IPS DF 19.7 (cell line): ENCODE measurements at regions not wholly inside any gene's neighbourhood (a gene's known extent, or its start where the extent isn't known, plus 50 kb on each side); places are given as distances from the start of the nearest gene placed in this dataset.

ENCODE experiments used
- DNase-seq: peaks from one replicate; pipeline ENCODE4 v3.0.0-alpha.2; 2013; ENCODE audit warnings: low read depth, low spot score

- no peak for DNase-seq
Observed at GRCh38 chr9:1201901-1202300, 151.7 kb downstream of the DMRT2 start.

GRCh38 chr9:1202512-1203280 lies 152.5 kb downstream of the DMRT2 start:
- no peak for DNase-seq

- no peak for DNase-seq
Observed at GRCh38 chr9:1207686-1208085, 157.5 kb downstream of the DMRT2 start.

GRCh38 chr9:1208157-1208556 lies 158.0 kb downstream of the DMRT2 start:
- DNase-seq: no peak

- no peak for DNase-seq
Observed at GRCh38 chr9:1210954-1211353, 160.8 kb downstream of the DMRT2 start.

- DNase-seq: no peak
Observed at GRCh38 chr9:1216532-1216931, 166.4 kb downstream of the DMRT2 start.

GRCh38 chr9:1217076-1217475 lies 166.9 kb downstream of the DMRT2 start:
- no peak for DNase-seq

- no peak for DNase-seq
Observed at GRCh38 chr9:1219284-1219683, 169.1 kb downstream of the DMRT2 start.

- no peak for DNase-seq
Observed at GRCh38 chr9:1221298-1221697, 171.1 kb downstream of the DMRT2 start.

GRCh38 chr9:1222511-1222910 lies 172.4 kb downstream of the DMRT2 start:
- DNase-seq: no peak

GRCh38 chr9:1231998-1232919 lies 182.1 kb downstream of the DMRT2 start:
- DNase-seq: no peak

GRCh38 chr9:1233568-1233967 lies 183.4 kb downstream of the DMRT2 start:
- DNase-seq: no peak

- DNase-seq: no peak
Observed at GRCh38 chr9:1235650-1236049, 185.5 kb downstream of the DMRT2 start.

GRCh38 chr9:1236061-1236460 lies 185.9 kb downstream of the DMRT2 start:
- DNase-seq: no peak

- DNase-seq: no peak
Observed at GRCh38 chr9:1238407-1238806, 188.2 kb downstream of the DMRT2 start.

GRCh38 chr9:1248743-1249142 lies 198.6 kb downstream of the DMRT2 start:
- DNase-seq: no peak

- no peak for DNase-seq
Observed at GRCh38 chr9:1253064-1253979, 203.2 kb downstream of the DMRT2 start.

GRCh38 chr9:1254071-1254470 lies 203.9 kb downstream of the DMRT2 start:
- no peak for DNase-seq

- DNase-seq: no peak
Observed at GRCh38 chr9:1256178-1256577, 206.0 kb downstream of the DMRT2 start.

- no peak for DNase-seq
Observed at GRCh38 chr9:1261266-1261665, 211.1 kb downstream of the DMRT2 start.

GRCh38 chr9:1261879-1262766 lies 212.0 kb downstream of the DMRT2 start:
- no peak for DNase-seq
